Erythroblast (primary cell): ENCODE measurements at regions not wholly inside any gene's neighbourhood (a gene's known extent, or its start where the extent isn't known, plus 50 kb on each side); places are given as distances from the start of the nearest gene placed in this dataset.
"Not testable (repeated sequence)": the region's sequence is repeated elsewhere in the genome, so short reads cannot be mapped to it uniquely, and the experiment has no call there.

Experiments
- GATA1 ChIP-seq: IDR thresholded peaks from 2 replicates; pipeline ENCODE4 v1.6.1; 2011; ENCODE audit warnings: low read depth, mild to moderate bottlenecking, control low read depth, low read length, moderate library complexity
- POLR2A ChIP-seq: IDR thresholded peaks from 2 replicates; pipeline ENCODE4 v1.6.1; 2011; ENCODE audit warnings: mild to moderate bottlenecking, low read length

DNA sequence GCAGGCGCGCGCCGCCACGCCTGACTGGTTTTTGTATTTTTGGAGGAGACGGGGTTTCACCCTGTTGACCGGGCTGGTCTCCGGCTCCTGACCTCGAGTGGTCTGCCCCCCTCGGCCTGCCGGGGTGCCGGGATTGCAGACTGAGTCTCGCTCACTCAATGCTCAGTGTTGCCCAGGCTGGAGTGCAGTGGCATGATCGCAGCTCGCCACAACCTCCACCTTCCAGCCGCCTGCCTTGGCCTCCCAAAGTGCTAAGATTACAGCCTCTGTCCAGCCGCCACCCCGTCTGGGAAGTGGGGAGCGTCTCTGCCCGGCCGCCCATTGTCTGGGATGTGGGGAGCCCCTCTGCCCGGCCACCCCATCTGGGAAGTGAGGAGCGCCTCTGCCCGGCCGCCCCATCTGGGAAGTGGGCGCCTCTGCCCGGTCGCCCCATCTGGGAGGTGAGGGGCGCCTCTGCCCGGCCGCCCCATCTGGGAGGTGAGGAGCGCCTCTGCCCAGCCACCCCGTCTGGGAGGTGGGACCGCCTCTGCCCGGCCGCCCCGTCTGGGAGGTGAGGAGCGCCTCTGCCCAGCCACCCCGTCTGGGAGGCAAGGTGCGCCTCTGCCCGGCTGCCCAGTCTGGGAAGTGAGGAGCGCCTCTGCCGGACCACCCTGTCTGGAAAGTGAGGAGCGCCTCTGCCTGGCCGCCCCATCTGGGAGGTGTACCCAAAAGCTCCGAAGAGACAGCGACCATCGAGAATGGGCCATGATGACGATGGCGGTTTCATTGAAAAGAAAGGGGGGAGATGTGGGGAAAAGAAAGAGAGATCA lies 187.7 kb upstream of the OR13F1 start:
- not testable (repeated sequence) for TF ChIP-seq POLR2A, GATA1
